Erythroblast (primary cell): ENCODE measurements at regions not wholly inside any gene's neighbourhood (a gene's known extent, or its start where the extent isn't known, plus 50 kb on each side); places are given as distances from the start of the nearest gene placed in this dataset.

ENCODE experiments used
- GATA1 ChIP-seq: IDR thresholded peaks from 2 replicates; pipeline ENCODE4 v1.6.1; 2011; ENCODE audit warnings: low read depth, mild to moderate bottlenecking, control low read depth, low read length, moderate library complexity
- POLR2A ChIP-seq: IDR thresholded peaks from 2 replicates; pipeline ENCODE4 v1.6.1; 2011; ENCODE audit warnings: mild to moderate bottlenecking, low read length

GRCh38 chr3:162626172-162626571, 1129.6 kb downstream of the OTOL1 start:
- TF ChIP-seq POLR2A (no peak), GATA1 (no peak)
